ENCODE measurements at regions not wholly inside any gene's neighbourhood (a gene's known extent, or its start where the extent isn't known, plus 50 kb on each side); places are given as distances from the start of the nearest gene placed in this dataset.

GRCh38 chr13:89486065-89486464, 1814.9 kb downstream of the SLITRK5 start:
- no peak overlapping the region for H3K27ac ChIP-seq (ENCODE audit: insufficient read depth, low read length)
- H2AFZ ChIP-seq (replicated peaks; ENCODE audit: low read length, poor library complexity) = no peak overlapping the region
- CTCF ChIA-PET = no interaction called here
- no peaks in the 10 kb centered on the region for H3K79me1 ChIP-seq (ENCODE audit: low read depth in 1 of 2, low read length in 2 of 2)
- DNase-seq = no peak
- H2BK15ac ChIP-seq (ENCODE audit: low read depth, low read length) = no peak overlapping the region
- dilution Hi-C loops (cut with HindIII; ENCODE audit: low sequenced_read_pairs, unreplicated experiment) (no loop called here), intact Hi-C loops (cut with micrococcal nuclease) (no loop called here), in situ Hi-C loops (cut with MboI; ENCODE audit: low sequenced_read_pairs) (no loop called here)
- no peak overlapping the region for H3K56ac ChIP-seq (ENCODE audit: extremely low read depth, insufficient read depth, low read length)
- no peaks in the 10 kb centered on the region for H3K9me3 ChIP-seq (ENCODE audit: control insufficient read depth, insufficient read depth, low read length)
- H3K18ac ChIP-seq (ENCODE audit: low read depth, low read length) = no peak overlapping the region
- no peak overlapping the region for H3K4me2 ChIP-seq (ENCODE audit: low read depth, low read length)
- POLR2A ChIA-PET (ENCODE audit: unreplicated experiment) = no interaction called here
- no peak overlapping the region for H4K5ac ChIP-seq (ENCODE audit: low read depth, low read length)
- no peak overlapping the region for H3K9ac ChIP-seq (ENCODE audit: low read depth, low read length)
- no peaks in the 10 kb centered on the region for H3K27me3 ChIP-seq (ENCODE audit: control insufficient read depth, insufficient read depth, low read length)
- TF ChIP-seq MXI1 (IDR thresholded peaks at IDR 0.05; ENCODE audit: borderline replicate concordance, low read depth, low read length) (no peak), ELK1 (IDR thresholded peaks at IDR 0.05; ENCODE audit: borderline replicate concordance, low read depth, low read length) (no peak), POLR2A (IDR thresholded peaks at IDR 0.05; ENCODE audit: low read depth, low read length) (no peak), RAD21 (IDR thresholded peaks at IDR 0.05; ENCODE audit: low read length) (no peak), SMC3 (IDR thresholded peaks at IDR 0.05; ENCODE audit: low read depth, low read length) (no peak), USF2 (IDR thresholded peaks at IDR 0.05; ENCODE audit: low read depth, low read length) (no peak), RFX5 (IDR thresholded peaks at IDR 0.05; ENCODE audit: low read depth, low read length) (no peak), NFE2L2 (IDR thresholded peaks at IDR 0.05; ENCODE audit: low read depth, low read length) (no peak), MAFK (IDR thresholded peaks at IDR 0.05; ENCODE audit: low read depth, low read length) (no peak), CEBPB (IDR thresholded peaks at IDR 0.05; ENCODE audit: low read depth, low read length) (no peak)
- no peak overlapping the region for H4K8ac ChIP-seq (ENCODE audit: low read depth in 2 of 2, low read length in 2 of 2)
- H2BK20ac ChIP-seq (ENCODE audit: low read depth, low read length) = no peak overlapping the region
- H3K36me3 ChIP-seq (ENCODE audit: control insufficient read depth, insufficient read depth, low read length) = no peaks in the 10 kb centered on the region
- H4K91ac ChIP-seq (ENCODE audit: insufficient read depth, low read depth, low read length) = no peak overlapping the region
- H4K20me1 ChIP-seq (ENCODE audit: insufficient read depth, low read length) = no peaks in the 10 kb centered on the region
- WGBS, 2 experiments (ENCODE audit: extremely low coverage in 2 of 2, insufficient read length in 1 of 2) = no CpG with 5 or more reads among the region's 1 CpG
- no peaks in the 10 kb centered on the region for H3K4me1 ChIP-seq (ENCODE audit: control insufficient read depth, insufficient read depth, low read length)
- ATAC-seq (ENCODE audit: low read depth) = no peak
- no peak overlapping the region for H3K23ac ChIP-seq (ENCODE audit: low read depth, low read length)
- H3K4ac ChIP-seq (ENCODE audit: low read depth, low read length) = no peak overlapping the region
- no TSS peak for BruUV-seq (replicated peaks)
- H3K4me3 ChIP-seq (ENCODE audit: insufficient read depth, low read depth, low read length) = no peak overlapping the region
- no peaks in the 10 kb centered on the region for H3K9me1 ChIP-seq (ENCODE audit: insufficient read depth, low read length)
- H2AK5ac ChIP-seq (ENCODE audit: low read depth, low read length) = no peak overlapping the region
- H3K14ac ChIP-seq (replicated peaks; ENCODE audit: low read depth, low read length) = no peak overlapping the region
- no peak overlapping the region for H2BK5ac ChIP-seq (ENCODE audit: low read depth, low read length, poor library complexity, severe bottlenecking)
- no peak overlapping the region for H2BK120ac ChIP-seq (ENCODE audit: low read depth, low read length)
- H2AK9ac ChIP-seq (replicated peaks; ENCODE audit: low read depth, low read length, poor library complexity) = no peak overlapping the region

All from IMR-90 (cell line).